ENCODE measurements at regions not wholly inside any gene's neighbourhood (a gene's known extent, or its start where the extent isn't known, plus 50 kb on each side); places are given as distances from the start of the nearest gene placed in this dataset.

GRCh38 chr18:51739044-51739666, 541.7 kb upstream of the MEX3C start:
- no peak for DNase-seq

GRCh38 chr18:51751901-51752300, 554.4 kb upstream of the MEX3C start:
- no peak for DNase-seq

GRCh38 chr18:51753365-51754057, 556.0 kb upstream of the MEX3C start:
- DNase-seq, result no peak

- DNase-seq, result no peak
These were observed 557.1 kb upstream of the MEX3C start for GRCh38 chr18:51754566-51754965.

GRCh38 chr18:51757255-51757924, 559.9 kb upstream of the MEX3C start:
- DNase-seq, result no peak

GRCh38 chr18:51762373-51762772, 564.9 kb upstream of the MEX3C start:
- DNase-seq, result no peak

GRCh38 chr18:51765606-51766360, 568.3 kb upstream of the MEX3C start:
- DNase-seq, result no peak

- DNase-seq, result no peak
These were observed 569.8 kb upstream of the MEX3C start for GRCh38 chr18:51767293-51767692.

- DNase-seq, result no peak
These were observed 561.9 kb upstream of the DCC start for GRCh38 chr18:51778115-51778514.

GRCh38 chr18:51789871-51790270, 550.1 kb upstream of the DCC start:
- DNase-seq, result no peak

- DNase-seq, result no peak
These were observed 538.5 kb upstream of the DCC start for GRCh38 chr18:51801514-51801913.

- no peak for DNase-seq
These were observed 537.2 kb upstream of the DCC start for GRCh38 chr18:51802569-51803428.

GRCh38 chr18:51807336-51807735, 532.7 kb upstream of the DCC start:
- no peak for DNase-seq

GRCh38 chr18:51811883-51812282, 528.1 kb upstream of the DCC start:
- no peak for DNase-seq

- DNase-seq, result no peak
These were observed 526.3 kb upstream of the DCC start for GRCh38 chr18:51813740-51814139.

GRCh38 chr18:51821610-51822009, 518.4 kb upstream of the DCC start:
- no peak for DNase-seq

GRCh38 chr18:51824746-51825145, 515.3 kb upstream of the DCC start:
- DNase-seq, result no peak

GRCh38 chr18:51833850-51834249, 506.1 kb upstream of the DCC start:
- no peak for DNase-seq

GRCh38 chr18:51848702-51849101, 491.3 kb upstream of the DCC start:
- DNase-seq, result no peak

GRCh38 chr18:51852681-51853080, 487.3 kb upstream of the DCC start:
- DNase-seq, result no peak

- DNase-seq, result no peak
These were observed 482.0 kb upstream of the DCC start for GRCh38 chr18:51857989-51858388.

GRCh38 chr18:51861046-51861445, 479.0 kb upstream of the DCC start:
- DNase-seq, result no peak

Measured in CD4-positive, alpha-beta T cell treated with Interleukin-17A for 4 hours (primary cell).